Suprapubic skin (tissue), 3 donors: ENCODE measurements at regions not wholly inside any gene's neighbourhood (a gene's known extent, or its start where the extent isn't known, plus 50 kb on each side); places are given as distances from the start of the nearest gene placed in this dataset.

ENCODE experiments used
- CTCF ChIP-seq, 2 donors: fragments of 200-600 bp in 1 of 2; fragments of 450-650 bp in 1 of 2; sonication (generic) in 1 of 2; IDR thresholded peaks; one replicate each; pipeline ENCODE4 v1.5.1; 2016 to 2019; ENCODE audit warnings: antibody characterized with exemption in 2 of 2, mild to moderate bottlenecking in 1 of 2, moderate library complexity in 1 of 2
- EP300 ChIP-seq: sonication (generic); formaldehyde crosslinking; IDR thresholded peaks from one replicate; pipeline ENCODE4 v1.6.1; 2017; ENCODE audit warnings: antibody characterized with exemption

DNA sequence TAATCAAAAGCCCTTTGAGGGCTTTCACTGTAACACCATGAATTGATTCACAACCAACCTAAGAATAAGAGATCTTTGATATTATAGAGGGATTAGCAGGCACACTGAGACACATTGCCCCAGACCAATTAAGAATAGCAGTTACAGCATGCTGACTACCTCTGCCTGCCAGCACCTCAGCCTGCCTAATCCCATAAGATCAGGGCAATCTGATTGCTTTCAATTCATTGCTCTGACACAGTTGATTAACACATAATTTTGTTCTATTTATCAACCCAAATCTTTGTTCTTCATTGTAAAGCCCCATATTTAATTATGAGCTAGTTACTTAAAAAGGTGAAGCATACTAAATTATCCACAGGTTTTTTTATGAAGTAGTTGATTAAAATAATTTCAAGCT lies 548.8 kb upstream of the ZP4 start:
- TF ChIP-seq CTCF (IDR thresholded peaks at IDR 0.05) (no peak), EP300 (no peak)
